ENCODE measurements at regions not wholly inside any gene's neighbourhood (a gene's known extent, or its start where the extent isn't known, plus 50 kb on each side); places are given as distances from the start of the nearest gene placed in this dataset.

DNA sequence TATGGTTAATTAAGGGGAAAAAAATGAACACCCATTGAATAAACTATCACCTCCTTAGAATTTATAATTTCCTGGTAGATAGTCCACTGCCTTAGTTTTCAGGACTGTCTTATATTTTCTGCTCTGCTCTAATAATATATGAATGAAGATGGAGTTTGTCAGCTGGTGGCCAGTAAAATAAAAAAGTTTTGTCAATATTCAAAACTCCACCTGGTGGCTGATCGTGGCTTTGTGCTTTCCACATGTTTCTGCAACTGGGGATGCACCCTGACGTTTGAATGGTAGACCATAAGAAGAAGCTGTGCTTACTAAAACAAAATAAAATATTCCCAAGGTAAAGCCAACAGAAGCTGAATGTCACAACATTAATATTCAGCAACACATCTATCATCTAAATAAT is 286.6 kb upstream of the IZUMO3 start:
- TF ChIP-seq CTCF (optimal IDR thresholded peaks at IDR 0.05 in 1 of 3, IDR thresholded peaks at IDR 0.05 in 1 of 3, conservative IDR thresholded peaks at IDR 0.05 in 1 of 3; ENCODE audit: extremely low read depth in 1 of 3, insufficient read depth in 2 of 3, low read length in 3 of 3), result peak in 2 of 3 experiments; percentile 20 to 27
- no peak for TF ChIP-seq EZH2 (IDR thresholded peaks at IDR 0.05; ENCODE audit: low read length)
- Histone ChIP-seq H3K27ac (ENCODE audit: control insufficient read depth, insufficient read depth, low read length) (no peak overlapping the region), H4K20me1 (ENCODE audit: control insufficient read depth, extremely low read depth, insufficient read depth, low read length) (no peaks in the 10 kb centered on the region), H3K4me3 (ENCODE audit: control insufficient read depth in 2 of 3, extremely low read depth in 1 of 3, insufficient read depth in 2 of 3, low read depth in 1 of 3, low read length in 3 of 3) (no peak overlapping the region), H3K9ac (ENCODE audit: control insufficient read depth, extremely low read depth, insufficient read depth, low read length) (no peak overlapping the region), H3K4me1 (ENCODE audit: control insufficient read depth, extremely low read depth, insufficient read depth, low read length) (no peaks in the 10 kb centered on the region), H3K79me2 (ENCODE audit: control insufficient read depth, insufficient read depth, low read length) (no peaks in the 10 kb centered on the region), H3K27me3 (ENCODE audit: control insufficient read depth, extremely low read depth, insufficient read depth, low read length) (no peaks in the 10 kb centered on the region), H2AFZ (ENCODE audit: control insufficient read depth, low read length) (no peak overlapping the region), H3K9me1 (ENCODE audit: control insufficient read depth, extremely low read depth, insufficient read depth, low read length) (no peaks in the 10 kb centered on the region), H3K36me3 (ENCODE audit: control insufficient read depth in 2 of 2, extremely low read depth in 1 of 2, insufficient read depth in 2 of 2, low read length in 2 of 2) (no peaks in the 10 kb centered on the region), H3K9me3 (ENCODE audit: control insufficient read depth, low read depth, low read length) (no peaks in the 10 kb centered on the region), H3K4me2 (ENCODE audit: control insufficient read depth, extremely low read depth, insufficient read depth, low read depth, low read length) (no peak overlapping the region)
- dilution Hi-C loops (cut with MboI; ENCODE audit: extremely low pct_ligation_motif_present, low sequenced_read_pairs), result no loop called here
- FAIRE-seq, result no peak
- no peak for DNase-seq (ENCODE audit: low read depth, low spot score)

DNA sequence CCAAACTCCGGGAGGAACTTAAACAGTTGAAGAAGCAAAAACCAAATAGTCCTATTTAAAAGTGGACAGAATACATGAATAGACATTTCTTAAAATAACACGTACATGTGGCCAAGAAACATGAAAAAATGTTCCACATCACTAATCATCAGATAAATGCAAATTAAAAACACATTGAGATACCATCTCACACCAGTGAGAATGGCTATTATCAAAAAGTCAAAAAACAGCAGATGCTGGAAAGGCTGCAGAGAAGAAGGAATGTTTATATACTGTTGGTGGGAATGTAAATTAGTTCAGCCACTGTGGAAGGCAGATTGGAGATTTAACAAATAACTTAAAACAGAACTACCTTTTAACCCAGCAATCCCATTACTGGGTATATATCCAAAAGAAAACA is 283.0 kb upstream of the IZUMO3 start:
- no peak for DNase-seq (ENCODE audit: low read depth, low spot score)
- H3K79me2 ChIP-seq (ENCODE audit: control insufficient read depth, insufficient read depth, low read length), result no peaks in the 10 kb centered on the region
- H3K27ac ChIP-seq (ENCODE audit: control insufficient read depth, insufficient read depth, low read length), result no peak overlapping the region
- no peak overlapping the region for H3K9ac ChIP-seq (ENCODE audit: control insufficient read depth, extremely low read depth, insufficient read depth, low read length)
- FAIRE-seq, result no peak
- TF ChIP-seq EZH2 (IDR thresholded peaks at IDR 0.05; ENCODE audit: low read length), result no peak
- no peak for TF ChIP-seq CTCF (optimal IDR thresholded peaks at IDR 0.05 in 1 of 3, IDR thresholded peaks at IDR 0.05 in 1 of 3, conservative IDR thresholded peaks at IDR 0.05 in 1 of 3; ENCODE audit: extremely low read depth in 1 of 3, insufficient read depth in 2 of 3, low read length in 3 of 3)
- H3K27me3 ChIP-seq (ENCODE audit: control insufficient read depth, extremely low read depth, insufficient read depth, low read length), result no peaks in the 10 kb centered on the region
- H3K4me3 ChIP-seq (ENCODE audit: control insufficient read depth in 2 of 3, extremely low read depth in 1 of 3, insufficient read depth in 2 of 3, low read depth in 1 of 3, low read length in 3 of 3), result no peak overlapping the region
- no peaks in the 10 kb centered on the region for H3K9me3 ChIP-seq (ENCODE audit: control insufficient read depth, low read depth, low read length)
- H2AFZ ChIP-seq (ENCODE audit: control insufficient read depth, low read length), result no peak overlapping the region
- H4K20me1 ChIP-seq (ENCODE audit: control insufficient read depth, extremely low read depth, insufficient read depth, low read length), result no peaks in the 10 kb centered on the region
- no peak overlapping the region for H3K4me2 ChIP-seq (ENCODE audit: control insufficient read depth, extremely low read depth, insufficient read depth, low read depth, low read length)
- no peaks in the 10 kb centered on the region for H3K9me1 ChIP-seq (ENCODE audit: control insufficient read depth, extremely low read depth, insufficient read depth, low read length)
- H3K36me3 ChIP-seq (ENCODE audit: control insufficient read depth in 2 of 2, extremely low read depth in 1 of 2, insufficient read depth in 2 of 2, low read length in 2 of 2), result no peaks in the 10 kb centered on the region
- no peaks in the 10 kb centered on the region for H3K4me1 ChIP-seq (ENCODE audit: control insufficient read depth, extremely low read depth, insufficient read depth, low read length)
- dilution Hi-C loops (cut with MboI; ENCODE audit: extremely low pct_ligation_motif_present, low sequenced_read_pairs), result no loop called here
